ENCODE measurements at regions not wholly inside any gene's neighbourhood (a gene's known extent, or its start where the extent isn't known, plus 50 kb on each side); places are given as distances from the start of the nearest gene placed in this dataset.

DNA sequence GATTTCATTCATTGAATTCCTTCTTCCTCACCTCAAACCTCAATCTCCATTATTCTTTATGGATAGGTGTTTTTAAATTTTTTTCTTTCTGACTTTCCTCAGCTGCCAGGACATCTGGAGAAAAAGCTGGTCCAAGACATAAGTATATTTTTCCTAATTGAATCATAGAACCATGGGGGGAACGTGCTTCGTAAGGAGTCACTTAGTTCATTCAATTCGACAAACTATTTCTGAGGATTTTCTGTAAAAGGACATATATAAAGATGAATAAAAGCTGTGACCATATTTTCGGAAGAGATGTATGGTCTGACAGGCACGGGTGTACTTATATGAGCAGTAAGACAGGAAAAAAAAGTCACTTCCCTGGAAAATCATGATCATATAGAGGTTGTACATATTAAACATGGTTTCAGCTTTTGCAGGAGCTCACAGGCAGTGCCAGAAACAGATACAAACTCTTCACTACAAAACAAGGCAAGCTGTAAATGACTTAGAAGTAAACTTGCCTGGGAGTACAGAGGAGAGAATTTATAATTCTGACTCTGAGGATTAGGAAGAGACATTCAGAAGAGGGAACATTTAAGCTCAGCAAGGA is 88.2 kb upstream of the EGR2 start:
- no peak overlapping the region for H3K9ac ChIP-seq (ENCODE audit: control insufficient read depth, extremely low read depth, insufficient read depth, low read length)
- no peaks in the 10 kb centered on the region for H3K27me3 ChIP-seq (ENCODE audit: control insufficient read depth, extremely low read depth, insufficient read depth, low read length)
- no peaks in the 10 kb centered on the region for H3K36me3 ChIP-seq (ENCODE audit: control insufficient read depth in 2 of 2, extremely low read depth in 1 of 2, insufficient read depth in 2 of 2, low read length in 2 of 2)
- H2AFZ ChIP-seq (ENCODE audit: control insufficient read depth, low read length): no peak overlapping the region
- dilution Hi-C loops (cut with MboI; ENCODE audit: extremely low pct_ligation_motif_present, low sequenced_read_pairs): no loop called here
- H3K27ac ChIP-seq (ENCODE audit: control insufficient read depth, insufficient read depth, low read length): no peak overlapping the region
- DNase-seq (ENCODE audit: low read depth, low spot score) (no peak), FAIRE-seq (no peak)
- H4K20me1 ChIP-seq (ENCODE audit: control insufficient read depth, extremely low read depth, insufficient read depth, low read length): no peaks in the 10 kb centered on the region
- TF ChIP-seq, protein P1, sequence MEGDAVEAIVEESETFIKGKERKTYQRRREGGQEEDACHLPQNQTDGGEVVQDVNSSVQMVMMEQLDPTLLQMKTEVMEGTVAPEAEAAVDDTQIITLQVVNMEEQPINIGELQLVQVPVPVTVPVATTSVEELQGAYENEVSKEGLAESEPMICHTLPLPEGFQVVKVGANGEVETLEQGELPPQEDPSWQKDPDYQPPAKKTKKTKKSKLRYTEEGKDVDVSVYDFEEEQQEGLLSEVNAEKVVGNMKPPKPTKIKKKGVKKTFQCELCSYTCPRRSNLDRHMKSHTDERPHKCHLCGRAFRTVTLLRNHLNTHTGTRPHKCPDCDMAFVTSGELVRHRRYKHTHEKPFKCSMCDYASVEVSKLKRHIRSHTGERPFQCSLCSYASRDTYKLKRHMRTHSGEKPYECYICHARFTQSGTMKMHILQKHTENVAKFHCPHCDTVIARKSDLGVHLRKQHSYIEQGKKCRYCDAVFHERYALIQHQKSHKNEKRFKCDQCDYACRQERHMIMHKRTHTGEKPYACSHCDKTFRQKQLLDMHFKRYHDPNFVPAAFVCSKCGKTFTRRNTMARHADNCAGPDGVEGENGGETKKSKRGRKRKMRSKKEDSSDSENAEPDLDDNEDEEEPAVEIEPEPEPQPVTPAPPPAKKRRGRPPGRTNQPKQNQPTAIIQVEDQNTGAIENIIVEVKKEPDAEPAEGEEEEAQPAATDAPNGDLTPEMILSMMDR (optimal IDR thresholded peaks at IDR 0.05 in 1 of 3, IDR thresholded peaks at IDR 0.05 in 1 of 3, conservative IDR thresholded peaks at IDR 0.05 in 1 of 3; ENCODE audit: extremely low read depth in 1 of 3, insufficient read depth in 2 of 3, low read length in 3 of 3): no peak
- no peak for TF ChIP-seq EZH2 (IDR thresholded peaks at IDR 0.05; ENCODE audit: low read length)
- no peak overlapping the region for H3K4me2 ChIP-seq (ENCODE audit: control insufficient read depth, extremely low read depth, insufficient read depth, low read depth, low read length)
- no peaks in the 10 kb centered on the region for H3K79me2 ChIP-seq (ENCODE audit: control insufficient read depth, insufficient read depth, low read length)
- H3K4me1 ChIP-seq (ENCODE audit: control insufficient read depth, extremely low read depth, insufficient read depth, low read length): no peaks in the 10 kb centered on the region
- no peaks in the 10 kb centered on the region for H3K9me3 ChIP-seq (ENCODE audit: control insufficient read depth, low read depth, low read length)
- no peak overlapping the region for H3K4me3 ChIP-seq (ENCODE audit: control insufficient read depth in 2 of 3, extremely low read depth in 1 of 3, insufficient read depth in 2 of 3, low read depth in 1 of 3, low read length in 3 of 3)
- no peaks in the 10 kb centered on the region for H3K9me1 ChIP-seq (ENCODE audit: control insufficient read depth, extremely low read depth, insufficient read depth, low read length)

DNA sequence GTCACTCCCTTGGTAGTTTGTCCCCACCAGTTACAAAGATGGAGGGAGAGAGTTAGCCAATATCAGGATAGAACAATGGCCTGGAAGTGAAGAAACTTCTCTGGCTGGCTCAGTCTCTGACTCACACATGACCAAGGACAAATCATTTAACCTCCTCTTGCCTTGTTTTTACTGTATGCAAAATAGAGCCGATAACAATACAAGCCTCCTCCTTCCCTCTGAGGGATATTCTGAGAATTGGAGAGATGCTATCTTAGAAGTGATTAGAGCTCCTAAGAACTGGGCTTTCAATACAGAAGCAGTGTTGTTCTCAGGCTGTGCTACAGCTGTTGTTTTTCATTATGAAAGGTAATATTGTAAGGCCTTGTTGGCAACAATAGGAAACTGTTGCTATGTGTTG is 87.7 kb upstream of the EGR2 start:
- no peak overlapping the region for H3K4me2 ChIP-seq (ENCODE audit: control insufficient read depth, extremely low read depth, insufficient read depth, low read depth, low read length)
- FAIRE-seq (peak; percentile 51), DNase-seq (ENCODE audit: low read depth, low spot score) (no peak)
- dilution Hi-C loops (cut with MboI; ENCODE audit: extremely low pct_ligation_motif_present, low sequenced_read_pairs): no loop called here
- TF ChIP-seq EZH2 (IDR thresholded peaks at IDR 0.05; ENCODE audit: low read length): no peak
- TF ChIP-seq, protein P1 (optimal IDR thresholded peaks at IDR 0.05 in 1 of 3, IDR thresholded peaks at IDR 0.05 in 1 of 3, conservative IDR thresholded peaks at IDR 0.05 in 1 of 3; ENCODE audit: extremely low read depth in 1 of 3, insufficient read depth in 2 of 3, low read length in 3 of 3): no peak
- no peak overlapping the region for H2AFZ ChIP-seq (ENCODE audit: control insufficient read depth, low read length)
- H3K9ac ChIP-seq (ENCODE audit: control insufficient read depth, extremely low read depth, insufficient read depth, low read length): no peak overlapping the region
- no peaks in the 10 kb centered on the region for H3K79me2 ChIP-seq (ENCODE audit: control insufficient read depth, insufficient read depth, low read length)
- H3K9me1 ChIP-seq (ENCODE audit: control insufficient read depth, extremely low read depth, insufficient read depth, low read length): no peaks in the 10 kb centered on the region
- H3K4me1 ChIP-seq (ENCODE audit: control insufficient read depth, extremely low read depth, insufficient read depth, low read length): no peaks in the 10 kb centered on the region
- no peaks in the 10 kb centered on the region for H3K36me3 ChIP-seq (ENCODE audit: control insufficient read depth in 2 of 2, extremely low read depth in 1 of 2, insufficient read depth in 2 of 2, low read length in 2 of 2)
- no peaks in the 10 kb centered on the region for H4K20me1 ChIP-seq (ENCODE audit: control insufficient read depth, extremely low read depth, insufficient read depth, low read length)
- no peak overlapping the region for H3K4me3 ChIP-seq (ENCODE audit: control insufficient read depth in 2 of 3, extremely low read depth in 1 of 3, insufficient read depth in 2 of 3, low read depth in 1 of 3, low read length in 3 of 3)
- no peak overlapping the region for H3K27ac ChIP-seq (ENCODE audit: control insufficient read depth, insufficient read depth, low read length)
- H3K9me3 ChIP-seq (ENCODE audit: control insufficient read depth, low read depth, low read length): no peaks in the 10 kb centered on the region
- no peaks in the 10 kb centered on the region for H3K27me3 ChIP-seq (ENCODE audit: control insufficient read depth, extremely low read depth, insufficient read depth, low read length)

Data from keratinocyte (primary cell).